ENCODE measurements at regions not wholly inside any gene's neighbourhood (a gene's known extent, or its start where the extent isn't known, plus 50 kb on each side); places are given as distances from the start of the nearest gene placed in this dataset.

DNA sequence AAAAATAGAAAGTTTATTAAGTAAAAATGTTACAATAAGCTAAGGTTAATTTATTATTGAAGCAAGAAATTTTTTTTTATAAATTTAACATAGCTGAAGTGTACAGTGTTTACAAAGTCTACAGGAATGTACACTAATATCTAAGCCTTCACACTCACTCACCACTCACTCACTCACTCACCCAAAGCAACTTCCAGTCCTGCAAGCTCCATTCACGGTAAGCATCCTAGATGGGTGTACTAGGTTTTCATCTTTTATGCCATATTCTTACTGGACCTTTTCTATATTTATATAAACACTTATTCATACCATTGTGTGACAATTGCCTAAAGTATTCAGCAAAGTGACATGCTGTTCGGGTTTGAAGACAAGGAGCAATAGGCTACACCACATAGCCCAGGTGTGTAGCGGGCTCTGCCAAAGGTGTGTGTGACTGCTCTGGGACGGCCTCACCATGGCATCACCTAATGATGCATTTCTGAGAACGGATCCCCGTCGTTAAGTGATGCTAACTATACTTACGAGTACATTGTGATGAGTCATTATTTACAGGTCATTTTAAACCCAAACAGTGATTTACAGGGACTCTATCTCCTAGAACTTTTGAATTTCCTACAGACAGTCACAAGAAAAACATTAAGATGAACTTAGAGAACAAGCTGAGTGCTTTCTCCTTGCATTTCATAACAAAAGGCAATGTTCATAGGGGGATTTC, 76.3 kb upstream of the ID2 start:
- Histone ChIP-seq H3K9ac (no peak overlapping the region), H3K27ac (no peak overlapping the region), H2AFZ (no peak overlapping the region), H3K4me3 (ENCODE audit: low read depth, low read length) (no peak overlapping the region), H3K79me2 (no peaks in the 10 kb centered on the region), H3K27me3 (ENCODE audit: control insufficient read depth, insufficient read depth, low read length) (no peaks in the 10 kb centered on the region), H3K36me3 (ENCODE audit: control insufficient read depth, insufficient read depth, low read length) (no peaks in the 10 kb centered on the region), H3K4me2 (ENCODE audit: low read length) (no peak overlapping the region), H3K9me3 (ENCODE audit: control insufficient read depth, low read length) (no peaks in the 10 kb centered on the region), H3K4me1 (no peaks in the 10 kb centered on the region)
- TF ChIP-seq, protein P1, sequence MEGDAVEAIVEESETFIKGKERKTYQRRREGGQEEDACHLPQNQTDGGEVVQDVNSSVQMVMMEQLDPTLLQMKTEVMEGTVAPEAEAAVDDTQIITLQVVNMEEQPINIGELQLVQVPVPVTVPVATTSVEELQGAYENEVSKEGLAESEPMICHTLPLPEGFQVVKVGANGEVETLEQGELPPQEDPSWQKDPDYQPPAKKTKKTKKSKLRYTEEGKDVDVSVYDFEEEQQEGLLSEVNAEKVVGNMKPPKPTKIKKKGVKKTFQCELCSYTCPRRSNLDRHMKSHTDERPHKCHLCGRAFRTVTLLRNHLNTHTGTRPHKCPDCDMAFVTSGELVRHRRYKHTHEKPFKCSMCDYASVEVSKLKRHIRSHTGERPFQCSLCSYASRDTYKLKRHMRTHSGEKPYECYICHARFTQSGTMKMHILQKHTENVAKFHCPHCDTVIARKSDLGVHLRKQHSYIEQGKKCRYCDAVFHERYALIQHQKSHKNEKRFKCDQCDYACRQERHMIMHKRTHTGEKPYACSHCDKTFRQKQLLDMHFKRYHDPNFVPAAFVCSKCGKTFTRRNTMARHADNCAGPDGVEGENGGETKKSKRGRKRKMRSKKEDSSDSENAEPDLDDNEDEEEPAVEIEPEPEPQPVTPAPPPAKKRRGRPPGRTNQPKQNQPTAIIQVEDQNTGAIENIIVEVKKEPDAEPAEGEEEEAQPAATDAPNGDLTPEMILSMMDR (IDR thresholded peaks at IDR 0.05), result no peak

DNA sequence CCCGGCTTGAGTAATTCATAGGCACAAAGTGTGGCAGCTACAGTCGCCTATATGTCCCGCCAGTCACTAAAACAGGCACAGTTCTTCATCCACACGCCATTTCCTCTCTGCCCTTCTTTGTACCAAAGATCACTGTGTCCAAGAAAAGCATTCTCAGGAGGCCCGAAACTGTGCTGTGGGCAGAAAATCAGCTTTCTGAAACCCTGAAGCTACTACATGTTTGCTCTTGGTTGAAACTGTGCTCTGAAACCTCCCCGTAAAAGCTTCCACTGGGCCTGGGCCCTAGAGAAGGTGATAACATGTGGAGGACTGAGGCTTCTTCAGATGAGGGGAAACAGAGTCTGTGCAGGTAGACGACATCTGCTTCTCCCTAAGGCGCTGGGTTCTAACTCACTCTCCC, 75.6 kb upstream of the ID2 start:
- TF ChIP-seq, protein P1 (IDR thresholded peaks at IDR 0.05), result no peak
- no peak overlapping the region for H3K27ac ChIP-seq

DNA sequence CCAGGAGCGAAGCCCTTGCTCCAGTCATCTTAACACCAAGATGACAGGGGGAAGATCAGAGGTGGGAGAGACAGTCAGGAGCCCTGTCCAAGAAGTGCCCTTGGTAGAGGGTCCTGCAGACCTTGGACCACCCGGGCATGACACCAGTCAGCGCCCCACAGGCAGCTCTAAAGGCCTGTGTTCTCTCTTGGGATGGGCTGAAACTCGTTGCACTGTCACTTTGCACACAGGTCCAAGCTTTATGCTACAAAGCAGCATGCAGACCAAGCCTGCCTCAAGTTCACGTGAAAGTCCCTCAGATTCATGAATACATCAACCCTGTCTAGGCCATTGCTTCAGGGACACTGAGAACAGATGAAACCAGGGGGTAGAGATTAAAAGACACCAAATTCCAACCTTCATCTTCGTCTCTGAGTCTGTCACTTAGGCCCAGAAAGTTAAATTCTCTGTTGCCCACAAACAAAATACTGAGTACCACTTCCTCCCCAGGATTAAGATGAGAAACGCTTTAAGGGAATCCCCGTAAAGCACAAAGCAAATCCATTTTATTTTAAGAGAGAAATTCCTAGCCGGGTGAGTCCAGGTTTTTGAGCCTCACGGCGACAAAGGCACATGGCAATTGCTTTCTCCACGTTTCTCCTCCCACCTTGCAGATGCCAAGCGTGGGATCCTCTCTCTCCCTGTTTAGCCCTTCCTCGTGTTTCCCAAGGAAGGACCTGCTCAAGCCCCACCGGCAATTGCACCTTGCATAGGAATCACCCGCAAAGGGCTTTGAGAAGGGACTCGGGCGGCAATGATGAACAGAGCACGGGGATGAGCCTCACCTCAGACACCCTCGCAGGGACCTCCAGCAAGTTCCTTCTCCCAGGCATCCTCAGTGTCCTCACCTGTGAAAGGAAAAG, 75.0 kb upstream of the ID2 start:
- TF ChIP-seq, protein P1 (IDR thresholded peaks at IDR 0.05), result no peak
- Histone ChIP-seq H3K9me3 (ENCODE audit: control insufficient read depth, low read length) (no peaks in the 10 kb centered on the region), H3K4me2 (ENCODE audit: low read length) (no peak overlapping the region), H3K9ac (no peak overlapping the region), H3K27ac (no peak overlapping the region), H3K79me2 (no peaks in the 10 kb centered on the region), H3K4me3 (ENCODE audit: low read depth, low read length) (no peak overlapping the region), H2AFZ (no peak overlapping the region), H3K4me1 (no peaks in the 10 kb centered on the region), H3K36me3 (ENCODE audit: control insufficient read depth, insufficient read depth, low read length) (no peaks in the 10 kb centered on the region), H3K27me3 (ENCODE audit: control insufficient read depth, insufficient read depth, low read length) (no peaks in the 10 kb centered on the region)

More for the DNA sequence above, 75.6 kb upstream of the ID2 start:
- no peak overlapping the region for H2AFZ ChIP-seq
- no peaks in the 10 kb centered on the region for H3K9me3 ChIP-seq (ENCODE audit: control insufficient read depth, low read length)
- H3K9ac ChIP-seq, result no peak overlapping the region
- no peaks in the 10 kb centered on the region for H3K79me2 ChIP-seq
- no peaks in the 10 kb centered on the region for H3K4me1 ChIP-seq
- H3K36me3 ChIP-seq (ENCODE audit: control insufficient read depth, insufficient read depth, low read length), result no peaks in the 10 kb centered on the region
- no peak overlapping the region for H3K4me3 ChIP-seq (ENCODE audit: low read depth, low read length)
- H3K4me2 ChIP-seq (ENCODE audit: low read length), result no peak overlapping the region
- no peaks in the 10 kb centered on the region for H3K27me3 ChIP-seq (ENCODE audit: control insufficient read depth, insufficient read depth, low read length)

DNA sequence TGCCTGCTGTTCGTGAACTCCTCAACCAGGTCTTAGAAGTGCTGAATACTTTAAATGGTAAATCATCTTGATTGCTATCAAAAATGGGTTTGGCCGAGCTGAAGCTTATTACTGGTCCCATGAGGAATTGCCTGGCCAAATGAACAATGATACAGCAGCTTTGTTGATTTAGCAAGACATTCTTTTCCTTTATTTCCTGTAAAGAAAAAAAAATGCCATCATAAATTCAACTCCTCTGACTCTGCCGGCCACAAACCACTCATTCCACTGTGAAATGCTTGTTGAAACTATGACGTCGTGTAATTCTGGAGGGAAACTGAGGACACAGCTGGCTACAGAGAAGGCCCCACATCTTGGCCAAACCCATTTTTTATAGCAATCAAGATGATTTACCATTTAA, 74.2 kb upstream of the ID2 start:
- Histone ChIP-seq H3K9ac (no peak overlapping the region), H2AFZ (no peak overlapping the region), H3K36me3 (ENCODE audit: control insufficient read depth, insufficient read depth, low read length) (no peaks in the 10 kb centered on the region), H3K9me3 (ENCODE audit: control insufficient read depth, low read length) (no peaks in the 10 kb centered on the region), H3K4me2 (ENCODE audit: low read length) (no peak overlapping the region), H3K4me1 (no peaks in the 10 kb centered on the region), H3K27me3 (ENCODE audit: control insufficient read depth, insufficient read depth, low read length) (no peaks in the 10 kb centered on the region), H3K4me3 (ENCODE audit: low read depth, low read length) (no peak overlapping the region), H3K27ac (no peak overlapping the region), H3K79me2 (no peaks in the 10 kb centered on the region)
- TF ChIP-seq, protein P1 (IDR thresholded peaks at IDR 0.05), result no peak

Measured in parathyroid adenoma (tissue), 2 donors.